GM18507 (cell line): ENCODE measurements at regions not wholly inside any gene's neighbourhood (a gene's known extent, or its start where the extent isn't known, plus 50 kb on each side); places are given as distances from the start of the nearest gene placed in this dataset.
"Not testable (repeated sequence)": the region's sequence is repeated elsewhere in the genome, so short reads cannot be mapped to it uniquely, and the experiment has no call there.

Experiments used
- DNase-seq: peaks from one replicate; pipeline ENCODE4 v3.0.0; 2011; ENCODE audit warnings: low read depth; ENCODE audit not compliant: insufficient read length; ENCODE audit errors: extremely low spot score
- FAIRE-seq: peaks from 2 replicates; lab custom pipeline; 2011; peaks lifted over from hg19 to GRCh38; lab: Jason Lieb, UNC

DNA sequence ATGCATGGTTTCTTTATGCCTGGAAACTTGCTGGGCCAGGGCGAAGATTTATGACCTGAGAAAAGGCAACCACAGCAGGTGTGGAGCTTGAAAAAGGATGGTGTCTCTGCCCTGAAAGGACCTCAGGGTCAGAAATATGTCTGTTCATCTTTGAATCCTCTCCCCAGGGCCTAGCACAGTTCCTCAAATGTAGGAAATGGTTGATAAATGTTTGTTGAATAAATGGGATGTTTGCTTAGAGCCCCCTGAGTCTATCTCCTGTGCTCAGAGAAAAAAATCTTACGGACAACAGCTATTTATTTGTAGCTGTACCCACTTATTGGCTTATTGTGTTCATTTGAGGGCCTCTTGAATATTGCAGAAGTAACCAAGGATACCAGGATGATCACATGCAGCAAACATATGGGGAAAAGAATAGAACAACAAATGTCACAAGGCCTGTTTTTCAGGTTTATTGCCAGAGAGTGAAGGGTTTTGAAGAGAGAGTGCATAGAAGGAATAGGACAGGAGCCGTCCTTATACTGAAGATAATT is 114.5 kb downstream of the KLF5 start:
- DNase-seq: no peak
- no peak for FAIRE-seq

DNA sequence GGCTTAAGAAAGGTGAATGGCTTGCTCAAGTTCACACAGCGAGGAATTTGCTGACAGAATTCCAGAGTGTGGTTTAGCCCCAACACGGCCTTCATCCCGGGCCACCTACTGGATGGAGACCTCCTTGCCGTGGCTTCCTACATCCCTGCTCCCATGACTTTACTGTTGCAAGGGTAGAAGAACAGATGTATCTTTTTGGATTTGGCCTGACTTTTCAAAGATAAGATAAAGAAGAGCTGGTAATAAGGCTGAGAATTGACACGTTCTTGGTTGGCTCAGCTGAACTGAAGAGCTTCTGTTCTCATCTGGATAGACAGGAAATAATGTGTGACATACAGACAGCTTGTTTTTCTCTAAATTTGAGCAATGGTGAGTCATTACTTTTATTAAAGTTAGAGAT is 113.1 kb downstream of the KLF5 start:
- DNase-seq (no peak), FAIRE-seq (no peak)

DNA sequence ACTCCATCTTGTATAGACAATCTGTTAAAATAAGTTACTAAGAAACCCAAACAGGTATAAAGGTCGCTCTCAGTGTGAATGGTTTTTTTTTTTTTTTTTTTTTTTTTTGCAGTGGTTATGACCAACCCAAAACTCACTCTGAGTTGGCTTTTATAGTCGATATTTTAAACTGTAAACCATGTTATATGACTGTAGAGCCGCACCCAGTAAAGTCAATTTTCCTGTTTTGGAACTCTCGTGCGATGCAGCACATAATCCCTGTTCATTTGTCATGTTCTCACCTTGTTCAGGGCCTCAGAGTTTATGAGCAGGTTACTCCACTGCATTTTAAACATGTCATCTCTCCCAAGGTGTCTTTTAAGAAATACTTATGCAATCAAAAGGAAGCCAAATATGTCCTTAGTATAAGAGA is 112.5 kb downstream of the KLF5 start:
- DNase-seq: no peak
- no peak for FAIRE-seq

DNA sequence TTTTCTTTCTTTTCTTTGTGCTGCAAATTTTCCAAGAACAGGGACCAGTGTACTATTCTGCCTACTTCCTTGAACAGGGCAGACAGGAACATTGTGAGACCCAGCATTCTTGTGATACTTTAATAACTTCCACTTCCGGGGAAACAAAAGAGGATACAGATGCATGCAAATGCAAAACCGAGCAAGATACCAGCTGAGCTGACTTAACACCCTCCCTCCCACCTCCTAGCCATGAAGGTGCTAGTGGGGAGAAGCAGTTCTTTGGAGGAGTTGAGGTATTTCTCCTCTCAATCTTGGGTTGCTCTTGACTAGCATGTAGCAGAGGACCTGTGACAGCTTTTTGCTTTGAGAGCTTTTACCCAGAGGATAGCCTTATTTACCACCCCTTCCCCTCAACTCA is 111.2 kb downstream of the KLF5 start:
- no peak for FAIRE-seq
- DNase-seq: no peak

DNA sequence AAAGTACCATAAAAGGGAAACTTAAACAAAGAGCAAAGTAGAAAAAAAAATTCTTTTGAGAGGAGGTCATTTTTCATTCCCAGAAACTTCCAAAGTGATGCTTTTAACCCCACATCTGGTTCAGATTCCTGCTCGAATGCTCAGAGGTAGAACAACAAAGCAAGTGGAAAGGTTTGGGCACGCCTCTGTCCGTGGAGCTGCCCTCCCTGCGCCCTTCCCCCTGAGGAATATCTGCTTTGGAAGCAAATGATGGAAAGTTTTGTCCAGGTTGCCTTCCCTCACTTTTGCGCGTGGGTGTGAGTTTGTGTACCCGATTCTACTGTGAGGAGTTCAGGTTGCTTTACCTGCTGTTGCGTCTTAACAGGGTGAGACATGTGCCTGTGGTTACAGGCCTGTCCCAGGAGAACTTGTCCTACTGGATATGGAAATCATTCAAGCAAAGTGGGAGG is 110.2 kb downstream of the KLF5 start:
- FAIRE-seq: no peak
- no peak for DNase-seq

DNA sequence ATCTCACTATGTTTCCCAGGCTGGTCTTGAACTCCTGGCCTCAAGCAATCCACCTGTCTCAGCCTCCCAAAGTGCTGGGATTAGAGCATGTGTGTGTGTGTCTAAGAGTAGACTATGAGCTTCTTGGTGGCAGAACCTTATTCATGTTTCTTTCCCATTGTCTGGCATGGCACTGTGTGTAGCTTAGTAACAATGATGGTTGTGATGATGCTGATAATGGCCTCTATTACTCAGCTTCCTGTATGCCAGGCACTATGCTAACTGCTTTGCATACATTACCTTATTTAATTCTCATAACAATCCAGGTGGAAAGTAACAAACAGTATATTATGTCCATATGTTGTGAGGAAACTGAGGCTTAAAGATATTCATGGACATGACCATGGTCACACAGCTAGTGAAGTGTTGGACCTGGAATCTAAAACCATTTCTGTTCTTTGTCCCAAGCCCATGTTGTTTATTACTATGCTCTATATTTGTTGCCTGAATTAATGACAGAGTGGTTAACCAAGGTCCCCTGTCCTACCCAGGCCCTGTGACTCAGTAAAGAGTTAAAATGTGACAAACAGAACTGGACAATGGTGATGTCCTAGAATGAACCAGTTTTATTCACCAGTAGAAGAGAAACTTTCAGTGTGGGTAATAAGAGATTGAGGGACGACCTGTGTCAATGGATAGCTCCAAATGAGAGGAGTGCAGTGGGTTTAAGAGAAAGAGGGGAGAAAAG is 109.6 kb downstream of the KLF5 start:
- no peak for FAIRE-seq

DNA sequence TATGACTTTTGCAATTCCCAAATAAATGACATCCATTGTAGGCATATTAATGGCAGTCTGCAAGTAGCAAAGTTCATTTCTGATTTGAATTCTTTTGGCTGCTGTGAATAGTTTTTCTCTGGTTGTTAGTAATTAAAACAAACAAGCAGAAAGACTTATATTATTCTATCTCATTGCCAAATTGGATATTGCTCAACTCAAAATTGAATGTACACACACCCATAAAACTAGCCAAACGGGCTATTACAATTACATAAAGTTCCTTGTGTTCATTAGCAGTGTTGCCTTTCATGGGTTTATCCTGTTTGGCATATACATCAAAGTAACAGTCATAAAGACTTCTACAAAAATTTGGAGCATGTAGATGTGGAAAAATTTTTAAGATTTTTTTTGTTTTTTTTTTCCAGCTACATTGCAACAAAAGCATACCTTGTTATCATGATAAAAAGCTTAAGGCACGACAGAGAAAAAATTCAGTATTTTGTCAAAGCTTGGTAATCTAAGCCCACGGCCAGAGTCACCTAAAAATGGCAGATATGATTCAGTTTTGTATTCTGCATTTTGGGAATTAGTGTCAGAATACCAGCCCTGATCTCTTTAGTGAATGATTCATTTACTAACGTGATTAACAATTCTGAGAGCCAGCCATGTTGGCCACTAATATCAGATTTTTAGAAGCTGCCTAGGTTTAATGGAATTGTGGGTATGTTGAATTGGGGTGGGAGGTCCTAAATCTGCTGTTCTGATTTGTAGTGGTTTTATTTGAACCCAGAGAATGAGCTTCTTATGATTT is 108.4 kb downstream of the KLF5 start:
- FAIRE-seq (no peak), DNase-seq (no peak)

More for the DNA sequence above, 109.6 kb downstream of the KLF5 start:
- no peak for DNase-seq

DNA sequence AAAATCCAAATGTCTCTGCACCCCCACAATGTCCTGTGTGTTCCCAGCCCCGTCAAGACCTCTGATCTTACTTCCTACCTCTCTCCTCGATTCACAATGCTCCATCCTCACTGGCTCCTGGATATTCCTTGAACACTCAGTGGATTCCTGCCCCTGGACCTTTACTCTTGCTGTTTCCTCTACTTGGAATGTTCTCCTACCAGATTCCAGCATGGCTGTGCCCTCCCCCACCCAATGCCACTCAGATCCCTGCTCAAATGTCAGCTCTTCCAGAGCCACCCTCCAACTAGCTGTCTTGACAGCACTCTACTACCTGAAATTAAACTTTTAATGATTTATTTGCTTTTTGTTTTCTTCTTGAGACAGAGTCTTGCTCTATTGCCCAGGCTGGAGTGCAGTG is 107.4 kb downstream of the KLF5 start:
- no peak for FAIRE-seq
- DNase-seq: no peak

DNA sequence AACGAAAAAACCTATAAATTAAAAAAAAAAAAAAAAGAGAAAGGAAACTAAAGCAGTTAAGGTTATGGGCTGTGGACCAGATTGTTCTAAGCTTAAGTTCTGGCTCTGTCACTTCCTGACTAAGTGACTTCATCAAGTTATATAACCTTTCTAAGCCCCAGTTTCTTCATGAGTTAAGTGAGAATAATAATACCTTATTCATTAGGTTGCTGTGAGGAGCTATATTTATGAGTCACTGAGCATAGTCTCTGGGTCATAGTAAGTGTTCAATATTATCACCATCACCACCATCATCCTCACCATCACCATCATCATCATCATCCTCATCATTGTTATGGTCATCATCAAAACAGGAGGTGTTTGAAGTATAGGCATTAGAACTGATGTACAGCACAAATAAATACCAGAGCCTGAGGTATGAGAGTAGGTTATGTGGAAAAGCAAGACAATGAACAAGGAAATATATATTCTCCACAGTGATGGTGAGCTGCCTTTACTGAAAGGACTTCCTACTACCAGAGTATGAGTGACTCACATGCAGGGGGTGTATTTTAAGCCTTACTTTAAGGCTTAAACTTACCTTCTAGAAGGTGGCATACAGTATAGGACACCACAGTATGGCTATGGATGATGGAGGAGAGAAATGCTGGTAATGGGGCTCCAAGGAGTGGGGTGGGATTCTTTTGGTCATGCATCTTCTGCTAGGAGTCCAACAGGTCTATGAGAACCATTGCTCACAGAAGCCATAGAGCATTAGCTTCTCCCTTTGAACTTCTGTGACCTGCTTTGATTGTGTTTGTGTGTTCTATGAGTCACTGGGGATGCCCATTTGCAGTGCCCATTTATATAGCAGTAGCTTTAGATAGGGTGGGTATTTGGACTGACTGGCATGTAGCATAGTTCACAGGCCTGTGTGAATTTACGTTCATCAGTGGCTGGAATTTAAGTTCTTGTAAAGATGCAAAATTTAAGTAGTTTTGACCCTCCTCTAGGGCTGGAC is 104.4 kb downstream of the KLF5 start:
- no peak for FAIRE-seq
- DNase-seq: no peak

DNA sequence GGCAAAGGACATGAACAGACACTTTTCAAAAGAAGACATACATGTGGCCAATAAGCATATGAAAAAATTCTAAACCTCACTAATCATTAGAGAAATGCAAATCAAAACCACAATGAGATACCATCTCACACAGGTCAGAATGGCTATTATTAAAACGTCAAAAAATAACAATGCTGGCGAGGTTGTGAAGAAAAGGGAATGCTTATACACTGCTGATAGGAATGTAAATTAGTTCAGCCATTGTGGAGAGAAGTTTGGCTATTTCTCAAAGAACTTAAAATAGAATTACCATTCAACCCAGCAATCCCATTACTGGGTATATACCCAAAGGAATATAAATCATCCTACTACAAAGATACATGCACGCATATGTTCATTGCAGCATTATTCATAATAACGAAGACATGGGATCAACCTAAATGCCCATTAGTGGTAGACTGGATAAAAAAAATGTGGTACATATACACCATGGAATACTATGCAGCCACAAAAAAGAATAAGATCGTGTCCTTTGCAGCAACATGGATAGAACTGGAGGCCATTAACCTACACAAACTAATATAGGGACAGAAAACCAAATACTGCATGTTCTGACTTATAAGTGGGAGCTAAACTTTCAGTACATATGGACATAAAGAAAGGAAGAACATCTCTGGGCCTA is 101.7 kb downstream of the KLF5 start:
- FAIRE-seq, DNase-seq: not testable (repeated sequence)

DNA sequence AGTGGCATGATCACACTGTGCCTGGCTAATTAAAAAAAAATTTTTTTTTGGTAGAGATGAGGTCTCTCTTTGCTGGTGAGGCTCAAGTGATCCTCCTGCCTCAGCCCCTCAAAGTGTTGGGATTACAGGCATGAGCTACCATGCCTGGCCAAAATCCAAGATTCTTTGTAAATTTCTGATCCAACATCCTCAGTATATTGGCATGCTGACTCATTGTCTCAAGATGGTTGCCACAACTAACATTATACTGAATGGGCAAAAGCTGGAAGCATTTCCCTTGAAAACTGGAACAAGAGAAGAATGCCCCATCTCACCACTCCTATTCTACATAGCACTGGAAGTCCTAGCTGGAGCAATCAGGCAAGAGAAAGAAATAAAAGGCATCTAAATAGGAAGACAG is 100.0 kb downstream of the KLF5 start:
- DNase-seq (no peak), FAIRE-seq (no peak)

DNA sequence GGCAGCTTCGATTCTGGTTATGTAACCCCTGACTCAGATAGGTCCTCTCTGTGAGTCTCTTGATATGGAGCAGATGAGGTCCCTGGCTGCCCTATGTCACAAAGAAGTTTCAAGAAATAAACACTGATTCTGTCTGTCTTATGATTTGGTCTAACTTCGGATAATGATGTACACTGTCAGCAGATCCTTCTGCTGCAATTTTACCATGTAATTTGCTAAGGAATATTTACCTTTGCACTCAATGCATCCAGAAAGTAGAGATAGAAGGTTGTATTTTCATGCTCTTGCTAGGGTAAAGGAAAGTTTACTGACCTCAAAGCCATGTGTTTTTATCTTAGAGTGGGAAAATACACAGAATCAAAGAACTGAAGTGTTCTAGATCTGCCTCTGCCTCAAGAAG is 98.2 kb downstream of the KLF5 start:
- FAIRE-seq (no peak), DNase-seq (no peak)

DNA sequence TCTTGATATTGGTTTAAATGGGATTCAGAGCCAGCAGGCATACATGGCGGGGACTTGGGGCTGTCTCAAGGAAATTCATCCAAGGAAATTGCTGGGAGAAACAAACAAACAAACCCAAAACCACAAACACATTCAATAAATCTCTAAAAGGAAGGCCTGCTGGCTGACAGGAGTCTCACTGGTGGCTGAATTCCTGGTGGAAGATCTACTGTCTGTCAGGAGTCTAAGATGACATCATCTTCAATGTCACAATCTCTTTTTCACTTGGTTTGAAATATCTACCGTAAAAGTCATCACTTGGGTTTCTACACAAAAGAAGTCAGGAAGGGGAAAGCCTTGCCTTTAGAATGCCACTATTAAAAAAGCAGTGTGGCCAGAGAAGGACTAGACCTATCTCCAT is 87.9 kb downstream of the KLF5 start:
- DNase-seq: no peak
- FAIRE-seq: no peak

DNA sequence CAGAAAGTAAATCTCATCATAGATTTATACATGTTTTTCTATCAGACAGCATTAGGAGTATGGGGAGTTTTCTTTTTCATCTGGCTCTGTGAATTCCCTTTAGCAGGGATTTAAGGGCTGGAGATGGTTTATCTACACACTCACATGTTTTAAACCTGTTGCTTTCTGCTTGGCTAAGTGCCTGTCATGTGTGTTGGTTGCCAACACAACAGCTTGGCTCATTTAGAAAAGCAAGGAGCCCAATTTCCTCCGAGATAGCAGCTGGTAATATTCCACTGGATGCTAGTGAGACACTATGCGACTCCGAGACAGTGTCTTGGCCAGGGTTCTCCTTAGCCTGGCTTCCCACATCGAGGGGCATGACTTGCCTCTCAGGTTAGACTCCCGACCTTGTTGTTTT is 83.3 kb downstream of the KLF5 start:
- FAIRE-seq (no peak), DNase-seq (no peak)

DNA sequence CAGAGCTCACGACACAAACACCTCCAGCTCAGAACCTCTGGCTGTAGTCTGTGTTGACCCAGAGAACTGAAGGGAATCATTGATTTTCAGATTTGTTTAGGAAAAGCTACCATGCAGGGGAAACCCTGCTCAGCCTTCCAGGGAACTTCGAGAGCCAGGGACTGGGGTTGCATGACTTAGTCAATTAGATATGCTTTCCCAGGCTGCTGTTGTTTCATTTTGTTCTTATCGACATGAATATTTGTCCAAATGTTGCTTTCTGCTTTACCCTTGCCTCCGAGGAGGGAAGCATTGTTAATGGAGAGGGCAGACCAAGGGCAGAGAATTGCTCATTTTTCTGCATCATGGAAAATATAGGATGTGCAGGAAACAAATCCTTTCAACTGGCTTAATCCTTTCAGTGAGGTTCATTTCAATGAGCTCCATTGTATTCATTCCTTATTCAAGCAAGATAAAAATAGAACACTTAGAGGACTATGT is 82.5 kb downstream of the KLF5 start:
- no peak for DNase-seq
- FAIRE-seq: no peak

DNA sequence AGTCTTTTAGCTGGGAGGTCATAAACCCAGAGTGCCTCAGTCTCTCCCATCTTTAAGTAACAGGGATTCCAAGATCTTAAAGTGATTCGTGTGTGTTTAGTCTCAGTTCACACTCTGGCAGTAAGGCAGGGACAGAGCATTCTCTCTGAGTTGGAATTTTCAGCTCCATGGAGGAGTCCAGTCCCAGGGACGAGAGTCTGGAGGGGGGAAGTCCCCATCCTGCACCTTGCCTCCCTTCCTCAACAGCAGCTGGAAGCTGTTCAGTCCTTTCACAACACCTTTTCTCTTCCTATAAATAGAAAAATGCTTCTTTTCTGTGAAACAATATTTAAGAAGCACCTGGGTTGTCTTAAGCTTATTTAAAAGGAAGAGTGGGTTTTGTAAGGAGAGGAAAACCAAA is 82.0 kb downstream of the KLF5 start:
- FAIRE-seq: no peak
- DNase-seq: no peak

DNA sequence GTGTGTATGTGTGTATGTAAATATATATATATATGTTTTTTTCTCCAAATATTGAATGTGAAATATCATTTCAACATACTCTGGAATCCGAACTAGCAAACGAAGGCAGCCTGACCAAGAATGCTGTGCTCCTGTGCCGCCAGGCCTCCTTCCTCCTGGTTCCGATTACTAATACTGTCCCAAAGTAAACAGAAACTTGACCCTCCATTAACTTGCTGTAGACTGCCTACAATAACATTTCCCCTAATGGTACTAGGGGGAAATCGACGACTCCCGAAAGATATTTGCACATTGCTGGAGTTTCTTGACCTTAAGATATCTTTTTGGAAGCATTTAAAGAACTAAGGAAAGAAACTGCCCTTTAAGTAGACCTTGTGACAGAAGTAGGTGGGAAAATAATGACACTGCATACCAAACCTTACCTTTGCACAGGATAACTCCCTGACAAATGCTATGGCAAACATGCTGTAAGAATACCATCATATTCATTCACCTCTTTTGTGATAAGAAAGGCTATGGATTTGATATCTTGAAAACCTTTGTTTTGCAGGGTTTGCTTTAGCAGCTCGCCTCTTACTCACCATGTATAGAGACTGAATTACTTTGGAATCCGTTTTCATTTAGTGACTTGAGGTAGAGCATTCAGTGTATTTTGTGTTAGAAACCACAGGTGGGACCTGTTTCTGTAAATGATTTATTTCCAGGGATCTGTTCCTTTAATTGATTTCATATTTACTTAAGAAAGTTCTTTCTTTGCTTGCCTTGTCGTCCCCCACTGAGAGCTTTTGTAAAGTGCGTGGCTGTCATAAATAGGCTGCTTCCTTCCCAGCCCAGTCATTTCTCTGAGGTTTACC is 80.1 kb downstream of the KLF5 start:
- no peak for FAIRE-seq
- DNase-seq: no peak

DNA sequence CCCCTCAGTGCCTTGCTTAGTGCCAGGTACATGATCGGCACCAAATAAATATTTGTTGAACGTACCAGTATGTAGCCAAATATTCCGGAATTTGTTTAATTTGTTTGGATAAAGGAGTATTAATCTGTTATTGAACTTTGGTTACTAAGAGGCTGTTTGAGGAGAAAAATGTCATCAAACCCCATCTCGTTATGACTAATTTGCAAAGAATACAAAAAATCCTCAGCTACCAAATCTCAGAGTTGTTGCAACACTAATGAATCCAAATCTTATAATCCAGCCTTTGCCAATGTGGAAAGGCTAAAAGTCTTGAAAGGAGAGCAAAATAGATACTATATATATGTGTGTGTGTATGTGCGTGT is 79.5 kb downstream of the KLF5 start:
- FAIRE-seq (no peak), DNase-seq (no peak)
